HUES48 (cell line): ENCODE measurements at regions not wholly inside any gene's neighbourhood (a gene's known extent, or its start where the extent isn't known, plus 50 kb on each side); places are given as distances from the start of the nearest gene placed in this dataset.

Experiments used
- H3K27ac ChIP-seq: one replicate; pipeline ENCODE4 v1.7.0; 2013; ENCODE audit warnings: low read depth, low read length, inconsistent platforms
- H3K27me3 ChIP-seq: 2 replicates; pipeline ENCODE4 v1.6.1; 2013; ENCODE audit warnings: mild to moderate bottlenecking, low read length; ENCODE audit not compliant: control insufficient read depth, insufficient read depth
- H3K36me3 ChIP-seq: 2 replicates; pipeline ENCODE4 v1.6.1; 2013; ENCODE audit warnings: low read length; ENCODE audit not compliant: control insufficient read depth, insufficient read depth
- H3K4me1 ChIP-seq: 2 replicates; pipeline ENCODE4 v1.6.1; 2013; ENCODE audit warnings: mild to moderate bottlenecking, low read length; ENCODE audit not compliant: control insufficient read depth, insufficient read depth
- H3K4me3 ChIP-seq: 2 replicates; pipeline ENCODE4 v1.5.1; 2013; ENCODE audit warnings: mild to moderate bottlenecking, low read depth, low read length
- H3K9ac ChIP-seq: 2 replicates; pipeline ENCODE4 v1.6.1; 2013; ENCODE audit warnings: mild to moderate bottlenecking, low read depth, low read length, moderate library complexity
- H3K9me3 ChIP-seq: 2 replicates; pipeline ENCODE4 v1.6.1; 2013; ENCODE audit warnings: low read length; ENCODE audit not compliant: control insufficient read depth, insufficient read depth

DNA sequence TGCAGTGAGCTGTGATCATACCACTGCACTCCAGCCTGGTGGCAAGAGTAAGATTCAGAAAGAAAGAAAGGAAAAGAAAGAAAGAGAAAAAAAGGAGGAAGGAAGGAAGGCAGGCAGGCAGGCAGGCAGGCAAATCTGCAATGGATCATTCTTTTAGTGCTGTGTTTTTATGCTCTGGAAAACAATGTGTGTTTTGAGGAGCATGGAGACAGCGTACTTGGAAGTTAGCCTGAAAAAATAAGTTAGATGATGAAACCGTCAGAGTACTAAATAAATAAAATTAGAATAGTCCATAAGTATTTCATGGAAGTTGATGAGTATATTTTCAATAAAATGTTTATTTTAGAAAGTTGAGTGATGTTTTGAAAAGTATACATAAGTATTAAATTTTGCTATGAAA, 366.4 kb upstream of the CDH20 start:
- no peaks in the 10 kb centered on the region for H3K27me3 ChIP-seq

DNA sequence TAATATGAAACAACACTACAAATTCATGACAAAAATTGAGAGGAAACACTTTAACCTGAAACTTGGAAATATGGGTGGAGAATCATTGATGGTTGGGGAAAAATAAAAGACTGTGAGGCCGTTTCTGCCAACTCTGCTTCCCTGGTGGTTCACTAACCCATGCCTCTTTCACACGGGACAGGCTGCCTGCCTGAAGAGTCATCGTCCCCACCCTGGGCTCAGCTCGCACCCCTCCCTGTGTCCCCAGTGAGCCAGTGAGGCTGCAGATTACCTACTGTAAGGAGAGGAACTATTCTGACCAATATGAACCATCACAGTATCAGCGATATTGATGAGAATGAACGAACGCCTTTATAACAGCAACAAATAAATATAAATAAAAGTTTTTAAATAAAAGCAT, 357.8 kb upstream of the CDH20 start:
- no peak overlapping the region for H3K9ac ChIP-seq
- H3K27ac ChIP-seq: no peak overlapping the region
- H3K4me3 ChIP-seq: no peak overlapping the region
- H3K9me3 ChIP-seq: no peaks in the 10 kb centered on the region
- H3K36me3 ChIP-seq: no peaks in the 10 kb centered on the region
- H3K4me1 ChIP-seq: peaks cover 5% of the 10 kb centered on the region; the same call in 1 of the 2 replicates
- H3K27me3 ChIP-seq: no peaks in the 10 kb centered on the region

More for the DNA sequence above, 366.4 kb upstream of the CDH20 start:
- no peak overlapping the region for H3K9ac ChIP-seq
- H3K36me3 ChIP-seq: no peaks in the 10 kb centered on the region
- no peaks in the 10 kb centered on the region for H3K4me1 ChIP-seq
- H3K27ac ChIP-seq: no peak overlapping the region
- no peak overlapping the region for H3K4me3 ChIP-seq
- no peaks in the 10 kb centered on the region for H3K9me3 ChIP-seq

GRCh38 chr18:60976976-60977375, 356.3 kb upstream of the CDH20 start:
- H3K27ac ChIP-seq: no peak overlapping the region
- H3K9ac ChIP-seq: no peak overlapping the region
- H3K4me3 ChIP-seq: no peak overlapping the region
- peaks cover 2% of the 10 kb centered on the region; the same call in 1 of the 2 replicates for H3K9me3 ChIP-seq
- H3K27me3 ChIP-seq: no peaks in the 10 kb centered on the region
- H3K4me1 ChIP-seq: peaks cover 5% of the 10 kb centered on the region; the same call in 1 of the 2 replicates
- H3K36me3 ChIP-seq: no peaks in the 10 kb centered on the region

DNA sequence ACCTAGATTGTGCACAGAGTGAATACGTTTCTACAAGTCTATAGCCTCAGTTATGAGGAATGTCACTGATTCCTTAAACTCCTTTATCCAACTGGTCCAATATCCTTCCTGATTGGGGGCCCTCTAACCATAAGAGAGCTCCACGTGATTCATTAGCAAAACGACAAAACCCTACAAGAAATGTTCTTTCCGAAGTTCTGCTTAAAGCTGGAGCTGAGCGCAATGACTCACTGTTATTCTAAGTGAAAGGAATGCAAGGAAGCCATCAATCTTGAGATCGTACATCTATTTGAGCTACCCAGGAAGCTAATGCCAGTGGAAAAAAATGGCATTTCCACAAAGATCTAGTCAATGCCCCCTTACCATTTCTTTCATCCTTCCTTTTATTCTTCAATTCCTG, 354.9 kb upstream of the CDH20 start:
- Histone ChIP-seq H3K27me3 (no peaks in the 10 kb centered on the region), H3K4me3 (no peak overlapping the region), H3K27ac (no peak overlapping the region)

GRCh38 chr18:60980422-60981005, 352.7 kb upstream of the CDH20 start:
- no peaks in the 10 kb centered on the region for H3K27me3 ChIP-seq
- no peak overlapping the region for H3K9ac ChIP-seq
- H3K27ac ChIP-seq: no peak overlapping the region
- H3K4me3 ChIP-seq: no peak overlapping the region
- peaks cover 2% of the 10 kb centered on the region; the same call in 1 of the 2 replicates for H3K9me3 ChIP-seq
- no peaks in the 10 kb centered on the region for H3K36me3 ChIP-seq
- H3K4me1 ChIP-seq: peaks cover 5% of the 10 kb centered on the region; the same call in 1 of the 2 replicates

More for the DNA sequence above, 354.9 kb upstream of the CDH20 start:
- no peak overlapping the region for H3K9ac ChIP-seq
- peaks cover 2% of the 10 kb centered on the region; the same call in 1 of the 2 replicates for H3K9me3 ChIP-seq
- H3K36me3 ChIP-seq: no peaks in the 10 kb centered on the region
- peaks cover 5% of the 10 kb centered on the region; the same call in 1 of the 2 replicates for H3K4me1 ChIP-seq

DNA sequence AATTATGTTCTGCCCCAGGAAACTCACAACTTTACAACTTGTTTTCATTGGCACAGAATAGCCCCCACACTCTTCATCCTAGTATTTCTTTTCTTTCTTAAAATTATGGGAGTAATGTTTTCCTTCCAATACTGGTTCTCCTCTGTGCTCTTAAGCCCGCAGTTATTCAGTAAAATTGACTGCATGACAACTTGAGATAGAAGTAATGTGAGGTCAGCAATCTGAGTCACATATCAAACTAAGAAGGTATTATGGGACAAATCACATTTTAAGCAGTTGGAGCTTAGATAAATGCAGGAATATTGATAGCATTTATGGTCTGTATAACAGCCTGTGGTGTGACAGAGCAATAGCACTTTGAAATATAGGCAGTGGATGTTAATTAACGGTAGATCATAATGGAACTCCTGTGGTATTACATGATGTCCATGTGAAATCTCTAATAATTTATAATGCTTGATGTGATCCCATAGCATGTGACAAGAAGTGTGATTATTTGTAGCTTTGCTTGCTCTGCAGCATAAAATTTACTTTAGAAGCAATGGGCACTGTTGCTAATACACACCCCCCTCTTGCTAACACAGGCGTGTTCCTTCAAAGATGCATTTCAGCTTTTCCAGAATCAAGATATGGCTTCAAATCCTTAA, 351.4 kb upstream of the CDH20 start:
- H3K27me3 ChIP-seq: no peaks in the 10 kb centered on the region
- peaks cover 5% of the 10 kb centered on the region; the same call in 1 of the 2 replicates for H3K4me1 ChIP-seq
- H3K4me3 ChIP-seq: no peak overlapping the region
- no peak overlapping the region for H3K9ac ChIP-seq
- H3K9me3 ChIP-seq: peaks cover 6% of the 10 kb centered on the region; the same call in 1 of the 2 replicates
- H3K36me3 ChIP-seq: no peaks in the 10 kb centered on the region
- H3K27ac ChIP-seq: no peak overlapping the region

DNA sequence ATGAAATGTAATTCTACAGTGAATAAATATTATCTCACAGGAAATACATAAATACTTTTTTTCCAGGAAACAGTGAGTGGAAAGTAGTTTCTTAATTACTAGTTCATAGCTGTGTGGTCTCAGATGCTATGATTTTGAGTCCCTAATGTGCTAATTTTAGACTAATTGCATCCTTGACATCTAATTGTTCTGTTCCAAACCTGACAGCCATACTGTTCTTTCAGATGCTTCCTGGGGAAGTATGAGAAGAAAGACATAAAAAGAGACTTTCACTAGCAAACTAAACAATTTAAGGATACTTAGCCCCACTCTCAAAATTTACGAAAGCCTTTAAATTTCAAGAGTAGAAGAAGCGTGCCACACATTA, 350.9 kb upstream of the CDH20 start:
- no peak overlapping the region for H3K27ac ChIP-seq
- H3K36me3 ChIP-seq: no peaks in the 10 kb centered on the region
- no peaks in the 10 kb centered on the region for H3K27me3 ChIP-seq
- H3K4me3 ChIP-seq: no peak overlapping the region
- peaks cover 6% of the 10 kb centered on the region; the same call in 1 of the 2 replicates for H3K9me3 ChIP-seq
- H3K9ac ChIP-seq: no peak overlapping the region
- H3K4me1 ChIP-seq: peaks cover 5% of the 10 kb centered on the region; the same call in 1 of the 2 replicates

DNA sequence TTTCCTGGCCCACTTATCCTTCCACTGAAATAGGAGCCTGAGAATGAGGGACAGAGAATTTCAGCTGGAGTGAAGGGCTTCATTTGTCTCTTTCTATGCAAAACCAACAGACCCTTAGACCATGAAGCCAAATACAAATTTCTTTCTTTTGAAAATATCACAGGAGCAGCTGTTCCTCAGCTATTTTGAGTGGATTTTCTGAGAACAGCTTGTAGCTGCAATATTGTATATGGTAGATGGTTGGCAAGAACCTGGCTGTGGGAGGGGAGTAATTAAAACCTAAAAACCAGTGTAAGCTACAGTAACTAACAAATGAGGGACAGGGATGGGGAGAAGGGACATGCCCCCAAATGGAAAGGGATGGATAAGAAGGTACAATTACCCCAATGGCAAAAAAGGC, 350.3 kb upstream of the CDH20 start:
- no peaks in the 10 kb centered on the region for H3K36me3 ChIP-seq
- no peaks in the 10 kb centered on the region for H3K27me3 ChIP-seq
- H3K9ac ChIP-seq: no peak overlapping the region

DNA sequence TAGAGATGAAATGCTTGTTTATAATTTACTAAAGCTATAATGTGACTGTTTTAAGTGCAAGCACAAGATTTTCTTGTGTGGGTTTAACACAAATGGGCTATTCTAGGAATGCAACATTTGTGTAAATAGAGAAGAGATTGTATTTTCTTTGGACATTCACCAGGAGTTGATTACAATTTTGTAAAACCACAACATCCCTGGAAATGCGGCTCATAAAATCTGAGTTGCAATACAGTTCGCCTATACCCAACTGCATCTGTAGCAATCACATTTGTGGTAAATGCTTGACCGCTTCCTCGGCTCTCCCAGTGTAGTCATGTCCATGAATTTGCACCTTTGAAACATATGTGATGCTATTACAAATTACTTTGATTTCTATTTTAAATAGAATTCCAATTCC, 348.7 kb upstream of the CDH20 start:
- H3K36me3 ChIP-seq: no peaks in the 10 kb centered on the region
- peaks cover 5% of the 10 kb centered on the region; the same call in 1 of the 2 replicates for H3K4me1 ChIP-seq
- H3K4me3 ChIP-seq: no peak overlapping the region
- H3K9ac ChIP-seq: no peak overlapping the region
- H3K27me3 ChIP-seq: no peaks in the 10 kb centered on the region
- peaks cover 6% of the 10 kb centered on the region; the same call in 1 of the 2 replicates for H3K9me3 ChIP-seq
- H3K27ac ChIP-seq: no peak overlapping the region

More for the DNA sequence above, 350.3 kb upstream of the CDH20 start:
- H3K4me1 ChIP-seq: peaks cover 5% of the 10 kb centered on the region; the same call in 1 of the 2 replicates
- H3K4me3 ChIP-seq: no peak overlapping the region
- H3K27ac ChIP-seq: no peak overlapping the region
- H3K9me3 ChIP-seq: peaks cover 6% of the 10 kb centered on the region; the same call in 1 of the 2 replicates

GRCh38 chr18:60987963-60988362, 345.3 kb upstream of the CDH20 start:
- Histone ChIP-seq H3K9me3 (peaks cover 12% of the 10 kb centered on the region), H3K27me3 (no peaks in the 10 kb centered on the region), H3K36me3 (no peaks in the 10 kb centered on the region), H3K27ac (no peak overlapping the region), H3K9ac (no peak overlapping the region), H3K4me3 (no peak overlapping the region), H3K4me1 (no peaks in the 10 kb centered on the region)

DNA sequence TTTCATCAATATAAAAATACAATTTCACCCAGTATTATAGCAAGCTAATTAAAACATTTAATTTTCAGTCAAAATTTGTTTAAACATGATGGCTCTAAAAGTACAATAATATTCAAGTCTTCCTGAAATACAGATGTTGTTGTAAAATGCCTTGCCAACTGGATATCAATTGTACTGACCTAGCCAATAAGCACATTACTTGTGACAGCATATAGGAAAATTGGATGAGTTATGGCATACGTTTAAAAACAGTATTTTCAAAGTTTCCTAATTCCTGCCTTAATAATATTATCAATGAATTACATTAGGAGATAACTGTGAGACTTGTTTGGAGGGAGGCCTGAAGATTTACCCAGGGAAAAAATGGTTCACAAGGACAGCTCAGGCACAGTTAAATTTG, 336.9 kb upstream of the CDH20 start:
- Histone ChIP-seq H3K4me1 (no peaks in the 10 kb centered on the region), H3K4me3 (no peak overlapping the region), H3K9me3 (peaks cover 8% of the 10 kb centered on the region), H3K36me3 (no peaks in the 10 kb centered on the region), H3K27ac (no peak overlapping the region), H3K27me3 (no peaks in the 10 kb centered on the region), H3K9ac (no peak overlapping the region)
